ENCODE measurements at regions not wholly inside any gene's neighbourhood (a gene's known extent, or its start where the extent isn't known, plus 50 kb on each side); places are given as distances from the start of the nearest gene placed in this dataset.

- TF ChIP-seq ZNF274 (IDR thresholded peaks at IDR 0.05; ENCODE audit: low read depth, low read length) (no peak), SUZ12 (IDR thresholded peaks at IDR 0.05; ENCODE audit: extremely low read depth, insufficient read depth, insufficient read length) (no peak), YY1 (IDR thresholded peaks at IDR 0.05; ENCODE audit: insufficient read depth, insufficient read length) (no peak)
Observed at GRCh38 chr18:41351430-41351829, 603.6 kb upstream of the PIK3C3 start.

DNA sequence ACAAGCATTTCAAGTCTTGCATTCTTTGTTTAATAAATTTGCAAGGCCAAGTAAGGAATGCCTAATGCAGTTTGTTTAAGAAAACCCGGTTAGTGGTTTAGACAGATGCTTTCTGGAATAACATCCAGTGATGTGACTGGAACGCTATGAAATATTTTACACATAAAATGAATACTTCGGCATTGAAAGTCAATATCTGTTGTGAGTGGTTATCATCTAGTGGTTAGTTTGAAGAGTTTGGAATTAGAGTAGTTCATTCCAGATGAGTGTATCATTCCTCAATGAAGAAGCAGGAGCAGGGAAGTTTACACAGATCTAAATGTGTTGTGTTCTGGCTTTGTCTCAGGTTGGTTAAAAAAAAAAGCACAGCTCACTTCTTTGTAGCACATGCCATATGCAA lies 608.0 kb upstream of the PIK3C3 start:
- Histone ChIP-seq H3K27me3 (ENCODE audit: insufficient read depth, insufficient read length) (no peaks in the 10 kb centered on the region), H3K36me3 (ENCODE audit: insufficient read depth, insufficient read length, low read length) (no peaks in the 10 kb centered on the region), H3K9me3 (ENCODE audit: insufficient read depth, low read length) (no peaks in the 10 kb centered on the region), H3K4me3 (ENCODE audit: insufficient read length, low read depth) (no peak overlapping the region), H3K4me1 (ENCODE audit: insufficient read depth, insufficient read length) (no peaks in the 10 kb centered on the region), H3K9ac (ENCODE audit: insufficient read length, low read depth) (no peak overlapping the region)
- no peak for TF ChIP-seq YY1 (IDR thresholded peaks at IDR 0.05; ENCODE audit: insufficient read depth, insufficient read length)
- no peak for TF ChIP-seq SUZ12 (IDR thresholded peaks at IDR 0.05; ENCODE audit: extremely low read depth, insufficient read depth, insufficient read length)
- TF ChIP-seq ZNF274 (IDR thresholded peaks at IDR 0.05; ENCODE audit: low read depth, low read length): no peak
- DNase-seq (ENCODE audit: low read depth, low spot score): no peak

More at GRCh38 chr18:41351430-41351829, 603.6 kb upstream of the PIK3C3 start:
- no peak for DNase-seq (ENCODE audit: low read depth, low spot score)
- Histone ChIP-seq H3K4me1 (ENCODE audit: insufficient read depth, insufficient read length) (no peaks in the 10 kb centered on the region), H3K9ac (ENCODE audit: insufficient read length, low read depth) (no peak overlapping the region), H3K36me3 (ENCODE audit: insufficient read depth, insufficient read length, low read length) (no peaks in the 10 kb centered on the region), H3K4me3 (ENCODE audit: insufficient read length, low read depth) (no peak overlapping the region), H3K27me3 (ENCODE audit: insufficient read depth, insufficient read length) (no peaks in the 10 kb centered on the region), H3K9me3 (ENCODE audit: insufficient read depth, low read length) (no peaks in the 10 kb centered on the region)

DNA sequence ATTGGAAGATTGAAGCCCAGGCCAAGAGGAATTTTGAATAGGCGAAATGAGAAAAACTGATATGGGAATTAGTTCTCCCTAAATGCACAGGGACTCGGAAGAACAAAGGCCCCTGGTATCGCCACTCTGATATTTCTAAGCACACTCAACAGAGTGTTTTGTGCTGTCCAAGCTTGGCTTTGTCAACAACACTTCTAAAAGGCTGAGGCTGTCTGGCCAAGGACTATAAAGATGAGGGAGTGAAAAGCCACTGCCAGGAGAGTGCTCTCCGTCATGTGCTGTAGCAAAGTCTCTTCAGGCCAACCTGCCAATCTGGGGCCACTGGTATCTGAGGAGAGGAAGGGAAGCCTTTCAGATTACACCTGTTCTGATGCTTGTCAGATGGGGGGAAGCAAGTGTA lies 611.2 kb upstream of the PIK3C3 start:
- no peak overlapping the region for H3K9ac ChIP-seq (ENCODE audit: insufficient read length, low read depth)
- H3K27me3 ChIP-seq (ENCODE audit: insufficient read depth, insufficient read length): no peaks in the 10 kb centered on the region
- no peaks in the 10 kb centered on the region for H3K9me3 ChIP-seq (ENCODE audit: insufficient read depth, low read length)
- TF ChIP-seq YY1 (IDR thresholded peaks at IDR 0.05; ENCODE audit: insufficient read depth, insufficient read length) (no peak), SUZ12 (IDR thresholded peaks at IDR 0.05; ENCODE audit: extremely low read depth, insufficient read depth, insufficient read length) (no peak), ZNF274 (IDR thresholded peaks at IDR 0.05; ENCODE audit: low read depth, low read length) (no peak)
- no peak for DNase-seq (ENCODE audit: low read depth, low spot score)
- no peak overlapping the region for H3K4me3 ChIP-seq (ENCODE audit: insufficient read length, low read depth)
- no peaks in the 10 kb centered on the region for H3K4me1 ChIP-seq (ENCODE audit: insufficient read depth, insufficient read length)
- H3K36me3 ChIP-seq (ENCODE audit: insufficient read depth, insufficient read length, low read length): no peaks in the 10 kb centered on the region

DNA sequence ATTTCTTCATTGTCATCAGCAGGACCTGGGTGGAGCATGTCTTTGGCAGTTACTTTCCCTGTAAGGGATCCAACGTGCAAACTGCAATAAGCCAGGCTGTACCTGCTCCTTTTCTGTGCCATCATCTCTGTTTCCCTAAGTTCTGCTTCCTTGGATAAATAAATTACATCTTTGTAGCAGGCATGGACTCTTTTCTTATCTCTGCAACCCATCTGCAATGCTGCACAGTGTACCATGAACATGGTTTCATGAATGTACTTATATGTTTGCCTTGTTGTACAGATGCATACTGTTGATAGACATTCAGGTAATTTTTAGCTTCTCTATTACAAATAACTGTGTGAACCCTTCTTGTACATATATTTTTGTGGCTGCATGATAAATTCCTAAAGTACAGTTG lies 616.7 kb upstream of the PIK3C3 start:
- H3K4me3 ChIP-seq (ENCODE audit: insufficient read length, low read depth): no peak overlapping the region
- H3K27me3 ChIP-seq (ENCODE audit: insufficient read depth, insufficient read length): no peaks in the 10 kb centered on the region
- TF ChIP-seq YY1 (IDR thresholded peaks at IDR 0.05; ENCODE audit: insufficient read depth, insufficient read length): no peak
- TF ChIP-seq SUZ12 (IDR thresholded peaks at IDR 0.05; ENCODE audit: extremely low read depth, insufficient read depth, insufficient read length): no peak
- no peak for TF ChIP-seq ZNF274 (IDR thresholded peaks at IDR 0.05; ENCODE audit: low read depth, low read length)
- H3K4me1 ChIP-seq (ENCODE audit: insufficient read depth, insufficient read length): no peaks in the 10 kb centered on the region
- no peaks in the 10 kb centered on the region for H3K9me3 ChIP-seq (ENCODE audit: insufficient read depth, low read length)
- DNase-seq (ENCODE audit: low read depth, low spot score): no peak
- H3K36me3 ChIP-seq (ENCODE audit: insufficient read depth, insufficient read length, low read length): no peaks in the 10 kb centered on the region
- H3K9ac ChIP-seq (ENCODE audit: insufficient read length, low read depth): no peak overlapping the region

GRCh38 chr18:41331661-41332060 lies 623.4 kb upstream of the PIK3C3 start:
- no peaks in the 10 kb centered on the region for H3K4me1 ChIP-seq (ENCODE audit: insufficient read depth, insufficient read length)
- TF ChIP-seq SUZ12 (IDR thresholded peaks at IDR 0.05; ENCODE audit: extremely low read depth, insufficient read depth, insufficient read length) (no peak), ZNF274 (IDR thresholded peaks at IDR 0.05; ENCODE audit: low read depth, low read length) (no peak), YY1 (IDR thresholded peaks at IDR 0.05; ENCODE audit: insufficient read depth, insufficient read length) (no peak)

DNA sequence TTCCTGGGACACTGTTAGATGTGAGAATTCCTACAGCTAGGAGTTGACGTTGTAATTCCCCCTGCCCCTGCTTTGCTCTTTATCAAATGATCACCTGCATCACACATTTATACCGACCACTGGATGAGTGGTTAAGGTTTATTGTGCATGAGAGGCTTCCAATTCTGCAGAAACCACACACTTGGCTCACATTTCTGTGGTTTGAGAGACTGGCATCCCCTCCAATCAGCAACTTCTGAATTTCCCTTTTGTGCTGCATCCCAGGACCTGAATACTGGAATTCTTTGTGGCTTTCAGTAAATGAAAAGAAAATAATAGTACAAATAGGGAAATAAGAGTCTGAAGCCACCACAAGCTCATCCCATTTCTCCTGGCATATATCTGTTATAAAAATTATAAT lies 628.7 kb upstream of the PIK3C3 start:
- no peak overlapping the region for H3K4me3 ChIP-seq (ENCODE audit: insufficient read length, low read depth)
- TF ChIP-seq ZNF274 (IDR thresholded peaks at IDR 0.05; ENCODE audit: low read depth, low read length) (no peak), YY1 (IDR thresholded peaks at IDR 0.05; ENCODE audit: insufficient read depth, insufficient read length) (no peak), SUZ12 (IDR thresholded peaks at IDR 0.05; ENCODE audit: extremely low read depth, insufficient read depth, insufficient read length) (no peak)
- H3K36me3 ChIP-seq (ENCODE audit: insufficient read depth, insufficient read length, low read length): no peaks in the 10 kb centered on the region
- no peak for DNase-seq (ENCODE audit: low read depth, low spot score)
- H3K9me3 ChIP-seq (ENCODE audit: insufficient read depth, low read length): peaks cover 6% of the 10 kb centered on the region; the same call in 1 of the 2 replicates
- no peak overlapping the region for H3K9ac ChIP-seq (ENCODE audit: insufficient read length, low read depth)
- no peaks in the 10 kb centered on the region for H3K27me3 ChIP-seq (ENCODE audit: insufficient read depth, insufficient read length)
- no peaks in the 10 kb centered on the region for H3K4me1 ChIP-seq (ENCODE audit: insufficient read depth, insufficient read length)

More at GRCh38 chr18:41331661-41332060, 623.4 kb upstream of the PIK3C3 start:
- no peak overlapping the region for H3K4me3 ChIP-seq (ENCODE audit: insufficient read length, low read depth)
- H3K27me3 ChIP-seq (ENCODE audit: insufficient read depth, insufficient read length): no peaks in the 10 kb centered on the region
- H3K9me3 ChIP-seq (ENCODE audit: insufficient read depth, low read length): peaks cover 6% of the 10 kb centered on the region; the same call in 1 of the 2 replicates
- H3K36me3 ChIP-seq (ENCODE audit: insufficient read depth, insufficient read length, low read length): no peaks in the 10 kb centered on the region
- H3K9ac ChIP-seq (ENCODE audit: insufficient read length, low read depth): no peak overlapping the region
- DNase-seq (ENCODE audit: low read depth, low spot score): no peak

- peaks cover 6% of the 10 kb centered on the region; the same call in 1 of the 2 replicates for H3K9me3 ChIP-seq (ENCODE audit: insufficient read depth, low read length)
- DNase-seq (ENCODE audit: low read depth, low spot score): no peak
- TF ChIP-seq YY1 (IDR thresholded peaks at IDR 0.05; ENCODE audit: insufficient read depth, insufficient read length) (no peak), ZNF274 (IDR thresholded peaks at IDR 0.05; ENCODE audit: low read depth, low read length) (no peak), SUZ12 (IDR thresholded peaks at IDR 0.05; ENCODE audit: extremely low read depth, insufficient read depth, insufficient read length) (no peak)
- no peak overlapping the region for H3K9ac ChIP-seq (ENCODE audit: insufficient read length, low read depth)
- no peaks in the 10 kb centered on the region for H3K4me1 ChIP-seq (ENCODE audit: insufficient read depth, insufficient read length)
- no peaks in the 10 kb centered on the region for H3K27me3 ChIP-seq (ENCODE audit: insufficient read depth, insufficient read length)
- no peaks in the 10 kb centered on the region for H3K36me3 ChIP-seq (ENCODE audit: insufficient read depth, insufficient read length, low read length)
- H3K4me3 ChIP-seq (ENCODE audit: insufficient read length, low read depth): no peak overlapping the region
Observed at GRCh38 chr18:41324934-41325333, 630.1 kb upstream of the PIK3C3 start.

Data from NT2/D1 (cell line).